GM12801 (cell line): ENCODE measurements at regions not wholly inside any gene's neighbourhood (a gene's known extent, or its start where the extent isn't known, plus 50 kb on each side); places are given as distances from the start of the nearest gene placed in this dataset.

Source experiments
- CTCF ChIP-seq: IDR thresholded peaks from one replicate; pipeline ENCODE4 v1.5.1; 2011; ENCODE audit warnings: control low read depth; ENCODE audit not compliant: insufficient read length; ENCODE audit errors: extremely low read depth

GRCh38 chr15:69513986-69514385 lies 61.4 kb downstream of the RPLP1 start:
- no peak for TF ChIP-seq CTCF

GRCh38 chr15:69515508-69515907 lies 62.9 kb downstream of the RPLP1 start:
- no peak for TF ChIP-seq CTCF

GRCh38 chr15:69515926-69516325 lies 63.3 kb downstream of the RPLP1 start:
- no peak for TF ChIP-seq CTCF

- TF ChIP-seq CTCF: no peak
Observed at GRCh38 chr15:69517052-69517451, 64.4 kb downstream of the RPLP1 start.

GRCh38 chr15:69518806-69519205 lies 66.2 kb downstream of the RPLP1 start:
- TF ChIP-seq CTCF: no peak

- no peak for TF ChIP-seq CTCF
Observed at GRCh38 chr15:69520067-69520466, 67.4 kb downstream of the RPLP1 start.

GRCh38 chr15:69522361-69522760 lies 69.7 kb downstream of the RPLP1 start:
- no peak for TF ChIP-seq CTCF
